Gastroesophageal sphincter (tissue), 4 donors: ENCODE measurements at regions not wholly inside any gene's neighbourhood (a gene's known extent, or its start where the extent isn't known, plus 50 kb on each side); places are given as distances from the start of the nearest gene placed in this dataset.
"Not testable (repeated sequence)": the region's sequence is repeated elsewhere in the genome, so short reads cannot be mapped to it uniquely, and the experiment has no call there.

ENCODE experiments used
- ATAC-seq: fragments of 150-250 bp; one replicate; pipeline ENCODE4 v1.9.1; 2016; ENCODE audit warnings: mild to moderate bottlenecking, moderate library complexity
- H3K27ac ChIP-seq, 4 donors: fragments of 200-600 bp; sonication (generic) in 3 of 4; 1 replicate in 3 of 4; 2 replicates in 1 of 4; pipeline ENCODE4 v1.5.1; 2016 to 2019
- H3K27me3 ChIP-seq: fragments of 200-600 bp; sonication (generic); one replicate; pipeline ENCODE4 v1.5.1; 2019
- H3K36me3 ChIP-seq, 2 donors: fragments of 200-600 bp; sonication (generic); one replicate each; pipeline ENCODE4 v1.5.1; 2019; ENCODE audit warnings: control low read depth in 1 of 2
- H3K4me1 ChIP-seq, 3 donors: fragments of 200-600 bp; sonication (generic); 1 replicate in 2 of 3; 2 replicates in 1 of 3; pipeline ENCODE4 v1.5.1; 2016 to 2019; ENCODE audit warnings: control low read depth in 2 of 3
- H3K4me3 ChIP-seq, 2 donors: fragments of 200-600 bp; sonication (generic); one replicate each; pipeline ENCODE4 v1.5.1; 2019; ENCODE audit warnings: mild to moderate bottlenecking in 1 of 2, moderate library complexity in 1 of 2
- H3K9me3 ChIP-seq, 3 donors: fragments of 200-600 bp; sonication (generic); one replicate each; pipeline ENCODE4 v1.5.1; 2017 to 2019; ENCODE audit warnings: control low read depth in 2 of 3
- EP300 ChIP-seq: sonication (generic); formaldehyde crosslinking; IDR thresholded peaks from one replicate; pipeline ENCODE4 v1.6.1; 2017; ENCODE audit warnings: antibody characterized with exemption, mild to moderate bottlenecking
- POLR2A ChIP-seq, 2 donors: fragments of 450-650 bp; IDR thresholded peaks; one replicate each; pipeline ENCODE4 v1.6.1; 2017; ENCODE audit warnings: antibody characterized with exemption in 2 of 2, mild to moderate bottlenecking in 2 of 2, moderate library complexity in 1 of 2
- POLR2AphosphoS5 ChIP-seq: sonication (generic); formaldehyde crosslinking; IDR thresholded peaks from one replicate; pipeline ENCODE4 v1.6.1; 2017; ENCODE audit warnings: antibody characterized with exemption
- WGBS, 2 donors: methylation state at CpG; one replicate each; pipeline ENCODE4 v1.1.5; 2018; ENCODE audit warnings: low coverage in 1 of 2; 5-methylcytosine and 5-hydroxymethylcytosine counted together
- TF ChIP-seq, protein P1 (sequence below), 4 experiments: fragments of 200-600 bp in 2 of 4; fragments of 450-650 bp in 2 of 4; sonication (generic) in 1 of 4; IDR thresholded peaks; one replicate each; pipeline ENCODE4 v1.5.1; 2017 to 2019; ENCODE audit warnings: antibody characterized with exemption in 4 of 4, mild to moderate bottlenecking in 2 of 4, moderate library complexity in 2 of 4

GRCh38 chr5:37921452-37921851, 81.6 kb upstream of the GDNF start:
- Histone ChIP-seq H3K4me3 (no peak overlapping the region), H3K27ac (no peak overlapping the region), H3K4me1 (no peaks in the 10 kb centered on the region), H3K27me3 (no peaks in the 10 kb centered on the region), H3K9me3 (no peaks in the 10 kb centered on the region), H3K36me3 (no peaks in the 10 kb centered on the region)
- no peak for ATAC-seq
- TF ChIP-seq POLR2AphosphoS5 (no peak), EP300 (no peak), POLR2A (IDR thresholded peaks at IDR 0.05) (no peak)
- TF ChIP-seq, protein P1, sequence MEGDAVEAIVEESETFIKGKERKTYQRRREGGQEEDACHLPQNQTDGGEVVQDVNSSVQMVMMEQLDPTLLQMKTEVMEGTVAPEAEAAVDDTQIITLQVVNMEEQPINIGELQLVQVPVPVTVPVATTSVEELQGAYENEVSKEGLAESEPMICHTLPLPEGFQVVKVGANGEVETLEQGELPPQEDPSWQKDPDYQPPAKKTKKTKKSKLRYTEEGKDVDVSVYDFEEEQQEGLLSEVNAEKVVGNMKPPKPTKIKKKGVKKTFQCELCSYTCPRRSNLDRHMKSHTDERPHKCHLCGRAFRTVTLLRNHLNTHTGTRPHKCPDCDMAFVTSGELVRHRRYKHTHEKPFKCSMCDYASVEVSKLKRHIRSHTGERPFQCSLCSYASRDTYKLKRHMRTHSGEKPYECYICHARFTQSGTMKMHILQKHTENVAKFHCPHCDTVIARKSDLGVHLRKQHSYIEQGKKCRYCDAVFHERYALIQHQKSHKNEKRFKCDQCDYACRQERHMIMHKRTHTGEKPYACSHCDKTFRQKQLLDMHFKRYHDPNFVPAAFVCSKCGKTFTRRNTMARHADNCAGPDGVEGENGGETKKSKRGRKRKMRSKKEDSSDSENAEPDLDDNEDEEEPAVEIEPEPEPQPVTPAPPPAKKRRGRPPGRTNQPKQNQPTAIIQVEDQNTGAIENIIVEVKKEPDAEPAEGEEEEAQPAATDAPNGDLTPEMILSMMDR (IDR thresholded peaks at IDR 0.05), result no peak
- WGBS, 2 donors, result 80 to 92% methylated on average over 1 of the region's 1 CpG

DNA sequence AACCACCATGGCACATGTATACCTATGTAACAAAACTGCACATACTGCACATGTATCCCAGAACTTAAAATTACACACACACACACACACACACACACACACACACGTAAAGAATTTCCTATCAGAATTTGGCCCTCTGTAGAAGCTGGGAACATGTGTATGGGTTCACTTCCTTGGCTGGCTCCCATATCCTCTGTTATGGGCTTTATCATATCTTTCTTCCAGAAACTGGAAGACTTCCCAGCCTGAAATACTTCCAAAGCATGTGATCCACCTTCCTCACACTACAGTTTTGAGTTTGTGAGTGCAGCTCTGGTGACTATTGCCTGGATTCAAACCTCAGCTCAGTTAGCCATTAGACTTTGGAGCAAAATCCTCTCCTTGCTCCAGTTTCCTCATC, 78.6 kb upstream of the GDNF start:
- no peaks in the 10 kb centered on the region for H3K36me3 ChIP-seq
- H3K4me3 ChIP-seq, result no peak overlapping the region
- H3K27ac ChIP-seq, result no peak overlapping the region
- ATAC-seq, result no peak
- no peaks in the 10 kb centered on the region for H3K9me3 ChIP-seq
- TF ChIP-seq POLR2A (IDR thresholded peaks at IDR 0.05), result no peak
- TF ChIP-seq, protein P1 (IDR thresholded peaks at IDR 0.05), result no peak
- no peak for TF ChIP-seq EP300
- TF ChIP-seq POLR2AphosphoS5, result no peak
- no peaks in the 10 kb centered on the region for H3K4me1 ChIP-seq
- 20% methylated on average over 1 of the region's 1 CpG; no CpG with 5 or more reads in 1 of the 2 donors for WGBS, 2 donors
- no peaks in the 10 kb centered on the region for H3K27me3 ChIP-seq

DNA sequence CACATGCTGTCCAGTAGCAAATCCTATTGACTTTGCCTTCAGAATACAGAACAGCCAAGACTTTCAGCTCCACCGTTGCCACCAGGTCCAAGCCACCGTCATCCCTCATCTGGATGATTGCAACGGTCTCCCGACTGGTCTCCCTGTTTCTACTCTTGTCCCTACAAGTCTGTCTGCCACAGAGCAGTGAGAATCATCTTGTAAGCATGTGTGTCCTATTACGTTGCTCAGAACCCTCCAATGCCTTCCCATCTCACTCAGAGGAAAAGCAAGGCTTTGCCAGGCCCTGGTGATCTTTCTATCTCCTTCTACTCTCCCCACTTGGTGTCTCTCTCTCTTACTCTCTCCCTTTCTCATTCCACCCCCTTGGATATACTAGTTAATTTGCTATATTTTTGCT, 76.7 kb upstream of the GDNF start:
- Histone ChIP-seq H3K27me3 (no peaks in the 10 kb centered on the region), H3K27ac (no peak overlapping the region), H3K4me1 (no peaks in the 10 kb centered on the region), H3K9me3 (no peaks in the 10 kb centered on the region), H3K36me3 (no peaks in the 10 kb centered on the region), H3K4me3 (no peak overlapping the region)
- WGBS, 2 donors, result 89 to 90% methylated on average over 3 to 5 of the region's 5 CpGs
- TF ChIP-seq EP300 (no peak), POLR2AphosphoS5 (no peak), POLR2A (IDR thresholded peaks at IDR 0.05) (no peak)
- TF ChIP-seq, protein P1 (IDR thresholded peaks at IDR 0.05), result no peak
- ATAC-seq, result no peak

GRCh38 chr5:37915097-37915736, 75.4 kb upstream of the GDNF start:
- Histone ChIP-seq H3K27me3 (no peaks in the 10 kb centered on the region), H3K4me3 (no peak overlapping the region), H3K27ac (no peak overlapping the region), H3K4me1 (no peaks in the 10 kb centered on the region), H3K9me3 (no peaks in the 10 kb centered on the region), H3K36me3 (no peaks in the 10 kb centered on the region)
- WGBS, 2 donors, result 95 to 100% methylated on average over 2 to 4 of the region's 4 CpGs
- no peak for TF ChIP-seq EP300
- no peak for TF ChIP-seq POLR2AphosphoS5
- TF ChIP-seq POLR2A (IDR thresholded peaks at IDR 0.05), result no peak
- TF ChIP-seq, protein P1 (IDR thresholded peaks at IDR 0.05), result no peak
- no peak for ATAC-seq

DNA sequence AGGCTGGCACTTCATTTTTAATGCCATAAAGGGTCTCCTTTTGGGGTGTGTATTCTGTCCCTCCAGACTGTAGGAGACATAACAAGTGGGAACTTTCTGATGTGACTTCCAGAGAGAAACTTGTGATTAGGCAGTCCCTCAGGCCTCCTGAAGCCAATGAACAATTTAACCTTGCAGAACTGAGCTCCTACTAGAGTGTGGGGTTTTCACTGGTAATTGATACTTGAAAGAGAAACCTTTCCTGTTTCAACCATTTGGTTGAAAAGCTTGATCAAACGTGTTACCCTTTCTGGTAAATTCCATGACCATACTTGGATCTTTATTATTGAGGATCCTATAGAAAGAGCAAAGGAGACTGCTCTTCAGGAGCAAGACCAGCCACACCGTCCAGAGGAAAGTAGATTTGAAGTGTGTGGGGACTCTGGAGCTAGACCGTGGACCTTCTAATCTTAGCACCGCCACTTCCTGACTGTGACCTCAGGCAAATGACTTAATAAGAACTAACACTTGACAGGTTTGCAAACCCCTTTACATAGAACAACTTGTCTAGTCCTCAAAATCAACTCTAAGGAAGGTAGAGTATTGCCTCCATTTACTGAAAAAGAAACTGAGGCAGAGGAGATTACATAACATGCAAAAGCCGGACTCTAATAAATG, 69.9 kb upstream of the GDNF start:
- not testable (repeated sequence) for H3K9me3 ChIP-seq, ATAC-seq, H3K4me3 ChIP-seq, H3K27ac ChIP-seq, H3K36me3 ChIP-seq, H3K4me1 ChIP-seq, H3K27me3 ChIP-seq
- WGBS, 2 donors, result 52 to 68% methylated on average over 3 to 4 of the region's 5 CpGs
